Stimulated activated CD4-positive, alpha-beta T cell treated with anti-CD3 and anti-CD28 coated beads, Interleukin-15, amount 100 ng/mL, for 24 hours (primary cell): ENCODE measurements at regions not wholly inside any gene's neighbourhood (a gene's known extent, or its start where the extent isn't known, plus 50 kb on each side); places are given as distances from the start of the nearest gene placed in this dataset.
"Not testable (repeated sequence)": the region's sequence is repeated elsewhere in the genome, so short reads cannot be mapped to it uniquely, and the experiment has no call there.

Experiments
- DNase-seq: peaks from one replicate; pipeline ENCODE4 v3.0.0-alpha.2; 2020

DNA sequence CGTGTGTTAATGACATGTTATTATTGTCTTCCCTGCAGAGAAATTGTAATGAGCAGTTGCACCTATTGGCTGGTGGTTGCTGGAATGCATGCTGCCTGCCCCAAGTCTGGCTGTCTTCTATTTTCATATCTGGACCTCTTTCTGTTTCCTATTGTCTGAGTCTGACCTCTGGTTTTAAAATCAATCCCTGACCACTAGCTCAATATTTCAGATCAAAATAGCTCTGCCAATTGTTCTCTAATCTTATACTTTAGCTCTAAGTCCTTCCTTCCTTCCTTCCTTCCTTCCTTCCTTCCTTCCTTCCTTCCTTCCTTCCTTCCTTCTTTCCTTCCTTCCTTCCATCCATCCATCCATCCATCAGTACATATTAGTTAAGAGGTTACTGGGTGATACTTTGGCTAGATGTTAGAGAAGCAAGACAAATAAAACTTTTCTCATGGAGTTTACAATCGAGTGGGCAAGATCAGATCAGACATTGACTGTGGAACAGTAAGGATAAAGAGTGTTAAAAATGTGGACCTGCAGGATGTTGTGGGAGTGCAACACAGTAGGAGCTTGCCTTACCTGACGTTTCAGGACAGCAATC is 417.1 kb downstream of the SOCS6 start:
- no peak for DNase-seq

DNA sequence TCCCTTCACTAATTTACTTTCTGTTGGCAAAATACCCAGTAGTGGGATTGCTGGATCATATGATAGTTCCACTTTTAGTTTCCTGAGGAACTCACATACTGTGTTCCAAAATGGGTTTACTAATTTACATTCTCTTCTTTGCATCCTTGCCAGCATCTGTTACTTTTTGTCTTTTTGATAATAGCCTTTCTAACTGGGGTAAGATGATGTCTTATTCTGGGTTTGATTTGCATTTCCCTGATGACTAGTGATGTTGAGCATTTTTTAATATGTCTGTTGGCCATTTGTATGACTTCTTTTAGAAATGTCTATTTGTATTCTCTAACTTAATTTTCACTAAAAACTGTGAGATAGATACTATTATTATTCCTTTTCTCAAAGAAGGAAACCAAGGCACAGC is 411.7 kb downstream of the SOCS6 start:
- DNase-seq, result no peak

DNA sequence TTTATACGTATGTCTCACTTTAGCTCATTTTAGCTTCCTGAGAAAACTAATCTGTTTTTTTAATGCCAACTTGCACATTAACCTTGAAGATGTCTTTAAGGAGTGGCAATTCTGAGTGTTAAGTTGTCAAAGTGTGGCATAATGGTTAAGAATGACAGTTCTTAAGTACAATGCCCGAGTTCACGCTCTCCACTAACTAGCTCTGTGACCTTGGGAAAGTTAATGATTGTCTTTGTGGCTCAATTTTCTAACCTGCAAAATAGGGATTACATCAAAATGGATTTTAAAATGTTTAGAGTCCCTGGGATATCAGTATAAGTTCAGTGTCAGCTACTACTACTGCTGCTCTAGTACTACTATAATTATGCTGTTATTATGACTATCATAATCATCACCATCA is 409.7 kb downstream of the SOCS6 start:
- DNase-seq, result no peak

DNA sequence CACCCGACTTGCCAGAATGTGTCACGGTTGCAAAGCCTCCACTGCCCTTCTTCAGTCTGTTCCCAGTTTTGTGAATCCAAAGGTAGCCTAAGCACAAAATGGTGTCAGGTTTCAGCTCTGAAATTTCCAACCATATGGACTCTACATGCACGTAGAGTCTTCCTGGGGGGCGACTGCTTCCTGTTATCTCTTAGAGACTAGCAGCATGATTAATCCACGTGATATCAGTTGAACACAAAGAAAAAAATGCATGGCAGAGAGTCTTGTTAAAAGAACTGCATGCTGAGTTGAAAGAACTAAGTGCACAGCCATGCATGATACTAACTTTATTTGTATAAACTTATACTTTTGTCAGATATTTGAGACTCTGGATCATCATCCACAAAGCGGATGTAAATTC is 404.4 kb downstream of the SOCS6 start:
- DNase-seq, result no peak

DNA sequence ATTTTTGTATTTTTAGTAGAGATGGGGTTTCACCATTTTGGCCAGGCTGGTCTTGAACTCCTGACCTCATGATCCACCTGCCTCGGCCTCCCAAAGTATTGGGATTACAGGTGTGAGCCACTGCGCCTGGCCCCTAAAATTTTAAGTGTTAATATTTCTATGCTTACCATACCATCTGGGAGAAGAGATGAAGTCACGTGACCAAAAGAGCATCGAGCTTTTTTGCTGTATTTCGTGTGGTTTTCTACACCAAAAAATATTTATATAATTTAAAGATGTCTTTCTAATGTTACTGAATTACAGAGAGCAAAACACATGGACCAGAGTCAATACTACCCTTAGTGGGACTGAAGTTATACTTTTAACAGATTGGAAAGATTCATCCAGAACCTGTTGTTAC is 400.9 kb downstream of the SOCS6 start:
- not testable (repeated sequence) for DNase-seq

DNA sequence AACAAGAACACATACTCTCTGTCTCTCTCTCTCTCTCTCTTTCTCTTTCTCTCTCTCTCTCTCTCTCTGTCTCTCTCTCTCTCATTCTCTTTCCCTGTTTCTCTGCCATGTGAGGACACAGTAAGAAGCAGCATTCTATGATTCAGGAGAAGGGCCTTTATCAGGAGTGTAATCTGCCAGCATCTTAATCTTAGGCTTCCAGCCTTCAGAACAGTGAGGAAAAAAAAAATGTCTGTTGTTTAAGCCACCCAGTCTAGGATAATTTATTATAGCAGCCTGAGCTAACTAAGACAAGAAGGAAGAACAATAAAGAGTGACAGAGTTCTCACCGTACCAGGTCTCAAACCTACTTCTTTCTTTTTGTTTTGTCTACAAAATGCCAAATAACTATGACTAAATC is 399.4 kb downstream of the SOCS6 start:
- DNase-seq, result no peak

DNA sequence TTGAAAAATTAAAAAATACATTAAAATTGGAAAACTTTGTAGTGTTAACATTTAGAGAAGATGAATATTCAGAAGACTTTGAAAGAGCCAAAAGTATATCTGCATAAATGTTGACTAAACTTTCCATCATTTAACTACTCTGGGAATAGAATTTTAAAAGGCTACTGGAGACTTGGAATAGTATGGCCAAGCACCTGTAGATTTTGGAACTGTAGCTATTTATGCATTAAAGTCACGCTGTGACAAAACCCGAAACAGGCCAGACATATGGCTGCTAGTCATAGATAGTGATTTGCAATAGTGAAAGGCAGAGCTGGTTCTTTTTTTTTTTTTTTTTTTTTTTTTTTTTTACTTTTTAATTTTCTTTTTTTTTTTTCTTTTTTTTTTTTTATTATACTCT is 396.0 kb downstream of the SOCS6 start:
- no peak for DNase-seq

DNA sequence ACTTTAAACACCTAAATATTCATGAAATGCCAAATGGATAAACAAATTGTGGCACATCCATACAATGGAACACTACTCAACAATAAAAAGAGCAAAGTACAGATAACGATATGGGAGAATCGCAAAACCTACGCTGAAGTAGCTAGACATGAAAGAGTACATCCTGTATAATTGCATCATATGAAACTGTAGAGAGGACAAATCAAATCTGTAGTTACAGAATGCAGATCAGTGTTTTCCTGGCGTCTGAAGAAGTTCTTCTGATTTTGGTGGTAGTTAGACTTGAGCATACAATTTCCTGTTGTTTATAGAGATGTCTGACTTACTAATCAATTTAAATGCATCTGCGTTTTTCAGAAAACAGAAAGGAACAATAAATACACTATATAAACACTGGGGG is 394.4 kb downstream of the SOCS6 start:
- no peak for DNase-seq

DNA sequence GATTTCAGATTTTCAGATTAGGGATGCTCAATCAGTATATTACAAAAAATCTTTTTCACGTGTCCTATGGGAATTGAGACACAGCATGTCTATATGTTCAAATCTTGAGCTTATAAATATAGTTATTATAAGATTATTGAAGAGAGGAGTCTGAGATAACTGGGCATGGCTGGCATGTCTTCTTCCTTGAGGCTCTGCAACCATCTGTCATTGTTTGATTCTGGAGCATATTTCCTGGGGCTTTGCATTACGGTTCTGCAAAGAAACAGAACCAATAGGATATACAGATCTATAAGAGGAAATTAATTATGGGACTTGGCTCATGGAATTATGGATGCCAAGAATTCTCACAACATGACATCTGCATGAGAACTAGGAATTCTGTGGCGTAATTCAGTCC is 386.1 kb downstream of the SOCS6 start:
- DNase-seq, result no peak

DNA sequence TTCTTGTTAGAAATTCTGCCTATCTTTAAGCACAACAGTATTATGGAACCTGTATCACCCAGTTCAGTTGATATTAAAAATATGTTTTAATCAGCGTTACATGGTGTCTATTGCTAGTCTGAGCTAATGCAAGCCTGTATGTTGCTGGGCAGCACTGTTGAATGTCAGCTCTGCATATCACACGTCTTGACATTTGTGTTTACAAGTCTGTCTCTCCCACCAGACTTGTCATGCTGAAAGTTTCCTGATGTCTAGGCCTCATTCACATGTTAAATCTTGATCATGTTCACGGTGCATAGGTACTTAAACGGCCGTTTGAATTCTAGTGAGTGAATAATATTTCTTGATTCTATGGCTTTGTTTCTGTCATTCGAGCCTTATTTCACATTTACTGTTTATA is 385.0 kb downstream of the SOCS6 start:
- DNase-seq, result no peak

DNA sequence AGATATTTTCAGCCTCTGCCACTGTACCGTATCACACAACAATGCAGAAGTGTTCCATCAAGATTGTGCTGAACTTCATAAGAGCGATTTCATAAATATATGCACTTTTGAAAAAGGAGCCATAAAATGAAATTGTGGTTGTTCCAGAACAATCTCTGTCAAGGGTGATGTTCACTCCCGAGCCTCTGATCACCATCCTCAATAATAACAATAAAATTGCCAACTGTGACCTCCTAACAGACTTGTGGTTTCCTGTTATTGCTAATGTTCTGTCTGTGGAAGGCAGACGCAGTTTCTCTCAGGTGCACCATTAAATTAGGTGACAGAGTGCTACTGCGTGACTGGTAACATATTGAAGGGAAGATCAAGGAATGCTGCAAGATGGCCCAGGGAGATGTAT is 383.7 kb downstream of the SOCS6 start:
- no peak for DNase-seq

DNA sequence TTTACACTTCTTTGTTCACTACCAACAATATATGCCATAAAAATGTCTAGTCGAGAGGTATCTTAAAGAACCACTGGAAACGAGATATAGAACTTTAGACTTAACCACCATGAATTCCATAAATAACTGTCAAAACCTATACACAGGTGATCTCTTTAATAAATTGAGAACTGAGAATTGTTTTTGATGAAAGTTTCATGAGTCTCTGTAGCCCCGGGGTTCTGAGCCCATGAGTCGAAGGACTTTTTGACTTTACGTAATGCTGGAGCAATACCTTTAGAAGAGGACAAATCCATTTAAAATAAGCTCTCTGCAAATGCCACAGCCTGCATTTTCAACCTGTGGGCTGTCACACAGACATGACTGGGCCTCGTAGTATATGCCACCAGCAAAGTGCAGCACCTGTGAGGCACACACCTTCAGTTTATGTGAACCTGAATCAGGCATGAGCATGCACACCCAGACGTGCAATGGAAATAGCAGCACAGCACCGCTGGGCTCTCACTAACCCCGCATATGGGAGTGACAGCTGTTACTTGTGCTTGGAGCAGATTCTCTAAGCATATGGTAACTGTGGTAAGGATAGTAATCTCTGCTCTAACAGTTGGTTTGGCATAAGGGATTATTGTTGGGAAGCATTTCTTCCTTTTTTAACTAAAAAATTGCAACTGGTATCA is 383.2 kb downstream of the SOCS6 start:
- no peak for DNase-seq

DNA sequence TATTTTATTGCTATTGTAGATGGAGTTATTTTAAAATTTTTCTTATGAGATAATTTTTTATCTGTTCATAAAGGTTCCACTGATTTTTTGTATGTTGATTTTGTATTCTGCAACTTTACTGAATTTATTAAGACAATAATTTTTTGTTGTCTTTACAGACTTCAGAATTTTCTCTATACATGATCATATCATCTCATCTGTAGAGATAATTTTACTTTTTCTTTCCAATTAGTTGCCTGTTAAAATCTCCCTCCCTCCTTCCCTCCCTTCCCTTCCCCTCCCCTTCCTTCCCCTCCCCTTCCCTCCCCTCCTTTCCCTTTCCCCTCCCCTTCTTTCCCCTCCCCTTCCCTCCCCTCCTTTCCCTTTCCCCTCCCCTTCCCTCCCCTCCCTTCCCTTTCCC is 378.1 kb downstream of the SOCS6 start:
- no peak for DNase-seq

DNA sequence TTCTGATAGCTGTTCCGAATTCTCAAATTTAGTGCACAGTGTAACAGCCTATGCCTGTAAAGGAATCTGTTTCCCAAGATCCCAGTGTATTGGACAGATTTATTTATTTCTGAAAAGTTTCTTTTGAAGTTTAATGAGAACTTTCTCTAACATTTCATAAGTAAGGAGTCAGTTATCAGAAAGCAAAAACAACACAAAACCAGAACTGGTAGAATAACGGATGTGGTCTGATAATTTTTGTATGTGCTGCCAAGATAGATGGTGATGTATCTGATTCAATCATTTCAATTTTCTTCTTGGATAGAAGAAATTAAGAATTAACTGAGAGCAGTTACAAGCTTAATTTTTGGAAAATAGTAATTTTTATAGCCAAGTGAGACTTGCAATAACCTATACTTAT is 374.3 kb downstream of the SOCS6 start:
- no peak for DNase-seq

DNA sequence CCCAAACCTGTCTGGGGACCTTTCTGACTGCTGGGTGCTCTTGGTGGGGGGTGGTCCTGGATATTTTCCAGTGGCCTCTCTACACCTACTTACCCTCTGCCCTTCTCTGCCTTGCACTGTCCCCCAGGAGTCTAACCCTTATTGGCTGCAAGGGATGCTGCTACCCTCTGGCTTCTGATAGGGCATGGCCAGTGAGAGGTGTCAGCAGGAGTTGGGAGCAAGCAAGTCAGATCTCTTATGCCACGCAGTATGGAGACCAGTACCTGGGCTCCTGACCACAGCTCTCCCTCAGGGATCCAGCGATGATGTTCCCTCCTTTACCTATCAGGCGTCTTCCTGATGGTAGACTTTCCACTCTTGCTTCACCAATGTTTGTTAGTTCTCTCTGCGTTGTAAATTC is 373.7 kb downstream of the SOCS6 start:
- no peak for DNase-seq

DNA sequence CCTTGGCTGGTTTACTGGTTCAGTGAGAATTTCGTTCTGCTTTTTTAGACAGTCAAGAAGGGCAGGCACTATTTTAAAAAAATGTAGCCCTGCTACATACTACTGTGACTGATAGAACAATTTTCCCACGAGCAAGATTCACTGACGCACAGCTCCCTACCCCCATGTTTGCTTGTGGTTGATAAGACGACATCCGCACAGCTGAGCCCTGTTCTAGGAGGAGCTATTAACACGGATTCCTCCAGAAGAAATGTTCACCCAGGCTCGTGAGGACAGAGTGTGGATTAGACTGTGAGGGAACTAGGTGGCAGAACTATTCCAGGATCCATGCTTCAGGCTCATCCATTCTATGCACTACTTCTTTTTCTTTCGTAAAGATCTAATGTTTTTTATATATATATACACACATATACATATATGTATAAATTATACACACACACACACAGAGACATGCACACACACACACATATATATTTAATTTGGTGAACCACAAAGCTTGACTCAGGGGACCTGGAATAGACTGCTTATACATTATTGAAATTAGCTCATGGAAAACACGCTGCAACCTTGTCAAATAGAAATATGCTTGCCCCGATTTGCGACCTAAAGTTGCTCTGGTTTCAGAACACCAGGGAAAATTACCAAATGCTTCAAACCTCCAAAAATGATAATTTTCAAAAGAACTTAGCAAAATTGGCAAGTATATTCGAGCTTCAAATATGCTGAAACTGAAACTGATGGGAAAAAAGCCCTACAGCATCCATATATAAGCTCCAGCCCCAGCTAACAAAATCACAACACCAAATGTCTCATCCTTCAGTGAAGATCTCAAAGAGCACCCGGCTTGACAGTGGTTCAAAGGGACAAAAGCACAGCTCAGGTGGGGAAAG is 370.4 kb downstream of the SOCS6 start:
- peak; percentile 37 for DNase-seq

DNA sequence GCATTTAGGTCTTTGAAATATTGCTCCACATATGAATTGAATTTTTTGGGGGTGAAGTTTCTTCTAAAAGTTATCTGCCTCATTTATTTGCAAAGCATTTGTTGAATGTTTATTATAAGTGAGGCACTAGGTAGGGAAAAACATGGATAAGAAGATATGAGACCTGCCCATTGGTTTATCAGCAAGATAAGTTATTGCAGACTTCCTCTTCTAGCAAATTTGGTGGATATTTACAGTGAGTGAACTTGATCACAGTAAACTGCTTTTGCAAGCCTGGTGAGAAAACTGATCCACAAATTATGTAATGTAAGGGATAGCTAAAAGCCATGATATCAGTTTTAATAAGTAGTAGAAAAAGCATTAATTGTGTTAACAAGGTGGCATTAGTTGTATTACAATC is 364.8 kb downstream of the SOCS6 start:
- DNase-seq, result no peak

DNA sequence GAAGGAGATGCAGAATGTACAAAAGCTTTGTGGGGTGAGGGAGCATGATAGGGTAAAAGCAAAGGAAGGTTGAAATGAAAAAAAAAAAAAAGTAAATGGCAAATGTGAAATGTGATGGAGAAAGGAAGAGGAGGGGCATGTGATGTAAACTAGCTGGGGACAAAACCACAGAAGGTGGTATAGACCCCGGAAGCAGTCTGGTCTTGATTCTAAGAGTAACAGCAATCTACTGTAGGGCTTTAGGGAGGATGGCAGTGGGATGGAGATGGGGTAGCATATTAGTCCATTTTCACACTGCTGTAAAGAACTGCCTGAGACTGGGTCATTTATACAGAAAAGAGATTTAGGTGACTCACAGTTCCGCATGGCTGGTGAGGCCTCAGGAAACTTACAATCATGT is 362.0 kb downstream of the SOCS6 start:
- DNase-seq, result no peak

DNA sequence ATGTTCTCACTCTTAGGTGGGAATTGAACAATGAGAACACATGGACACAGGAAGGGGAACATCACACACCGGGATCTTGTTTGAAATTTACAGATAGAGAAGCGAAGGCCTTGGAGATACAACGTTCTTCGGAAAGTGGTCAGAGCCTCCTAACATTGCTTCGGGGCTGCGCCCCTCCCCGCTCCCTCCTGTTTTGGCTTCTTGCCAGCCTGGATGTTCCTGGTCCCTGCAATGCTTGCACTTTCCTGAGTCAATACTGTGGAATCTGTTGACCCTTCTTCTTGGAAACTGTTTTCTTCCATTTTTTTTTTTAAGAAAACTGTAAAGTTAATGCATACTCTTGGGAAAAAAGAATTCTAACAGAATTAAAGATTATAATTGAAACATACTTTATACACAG is 360.8 kb downstream of the SOCS6 start:
- DNase-seq, result no peak

DNA sequence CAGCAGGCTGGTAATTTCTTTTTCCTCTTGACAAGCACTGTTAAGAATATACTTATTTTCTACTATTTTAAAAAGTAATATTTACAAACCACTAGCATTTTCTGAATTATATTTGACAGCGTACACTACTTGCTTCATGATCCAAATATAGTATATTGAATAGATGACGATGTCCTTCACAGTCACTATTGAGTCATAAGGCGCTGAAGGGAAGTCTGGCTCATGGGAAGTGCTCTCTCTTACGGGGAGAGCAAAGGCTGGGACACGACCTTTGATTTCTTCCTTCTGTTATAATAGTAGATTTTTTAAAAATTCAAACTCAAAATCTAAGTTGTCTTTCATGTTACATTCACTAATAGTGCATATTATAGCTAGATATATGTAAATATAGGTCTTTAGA is 357.1 kb downstream of the SOCS6 start:
- no peak for DNase-seq

DNA sequence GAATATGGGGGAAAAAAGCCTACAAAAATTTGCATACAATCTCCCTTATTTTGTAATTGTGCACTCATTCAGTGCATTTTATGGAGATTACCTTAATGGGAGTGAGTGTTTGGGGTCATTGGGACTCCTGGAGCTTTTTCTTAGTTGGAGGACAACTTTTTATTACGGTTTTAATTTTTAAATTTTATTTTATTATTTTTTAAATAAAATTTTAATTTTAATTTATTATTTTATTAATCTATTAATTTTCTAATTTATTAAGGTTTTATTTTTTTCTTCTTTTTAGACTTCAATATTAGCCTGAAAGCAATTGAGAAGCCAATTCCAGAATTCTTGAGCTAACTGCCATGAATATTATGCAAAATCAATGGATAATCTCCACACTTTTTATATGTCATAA is 355.0 kb downstream of the SOCS6 start:
- no peak for DNase-seq

DNA sequence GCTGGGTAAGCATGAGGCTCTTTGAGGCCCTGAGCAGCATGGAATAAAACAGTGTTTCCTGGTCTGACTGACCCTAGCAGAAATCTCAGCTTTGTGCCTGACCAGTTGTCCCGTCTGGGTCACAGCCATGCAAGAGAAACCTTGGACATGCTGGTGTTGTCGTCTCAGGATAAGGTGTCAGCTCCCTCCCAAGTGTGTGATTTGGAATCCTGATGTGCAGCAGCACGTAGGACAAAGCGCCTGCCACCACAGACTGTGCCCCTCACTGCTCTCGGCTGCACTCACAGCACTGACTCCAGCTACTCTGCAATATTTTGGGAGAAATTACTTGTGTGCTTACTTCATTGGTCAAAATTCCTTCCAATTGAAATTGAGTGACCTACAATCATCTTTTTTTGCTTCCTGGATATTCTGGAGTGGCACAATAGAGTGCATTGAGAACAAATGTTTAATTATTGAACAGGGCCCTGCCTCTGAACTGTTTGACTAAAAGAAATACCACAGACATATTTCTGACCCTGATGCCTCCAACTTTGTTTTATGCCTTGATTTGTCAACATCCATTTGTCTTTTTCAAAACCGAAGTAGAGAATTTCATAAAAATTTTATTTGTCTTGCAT is 352.4 kb downstream of the SOCS6 start:
- no peak for DNase-seq

DNA sequence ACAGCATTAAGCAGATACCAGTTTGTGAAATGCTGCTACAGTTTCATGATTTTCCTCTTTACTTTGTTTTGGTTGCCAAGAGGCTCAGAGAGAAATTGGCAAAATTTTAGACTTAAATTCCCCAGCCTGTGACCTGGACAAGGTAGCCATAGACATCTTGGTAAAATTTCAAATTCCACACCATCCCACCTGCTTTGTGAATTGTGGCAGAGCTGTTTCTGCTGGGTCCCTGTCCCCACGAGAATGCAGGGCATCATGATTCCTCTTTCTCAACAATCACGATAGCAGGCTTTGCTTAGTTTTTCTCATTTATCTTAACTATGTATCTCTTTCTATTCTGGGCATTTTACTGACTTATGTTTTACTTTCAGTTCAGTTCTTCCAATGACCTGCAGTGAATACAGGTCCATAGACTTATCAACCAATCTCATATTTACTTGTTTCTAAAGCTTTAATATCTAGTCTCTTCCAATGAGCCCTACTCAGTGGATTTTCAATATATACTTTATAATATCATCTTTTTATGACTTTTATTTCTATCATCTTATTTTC is 351.6 kb downstream of the SOCS6 start:
- no peak for DNase-seq

DNA sequence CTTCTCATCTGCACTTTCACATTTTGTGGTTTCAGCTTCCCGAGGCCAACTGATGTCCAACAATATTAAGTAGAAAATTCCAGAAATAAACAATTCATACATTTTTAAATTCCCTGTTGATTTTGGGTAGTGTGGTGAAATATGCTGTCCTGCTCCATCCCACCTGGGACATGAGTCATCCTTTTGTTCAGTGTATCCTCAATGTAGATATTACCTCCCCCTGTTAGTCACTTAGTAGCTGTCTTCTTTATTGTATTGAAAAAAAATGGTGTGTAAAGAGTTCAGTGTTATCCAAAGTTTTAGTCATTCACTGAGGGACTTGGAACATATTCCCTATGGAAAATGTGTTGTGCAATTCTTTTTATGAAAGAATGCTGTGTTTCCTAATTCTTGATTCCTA is 348.1 kb downstream of the SOCS6 start:
- no peak for DNase-seq
